ENCODE measurements at regions not wholly inside any gene's neighbourhood (a gene's known extent, or its start where the extent isn't known, plus 50 kb on each side); places are given as distances from the start of the nearest gene placed in this dataset.
"Not testable (repeated sequence)": the region's sequence is repeated elsewhere in the genome, so short reads cannot be mapped to it uniquely, and the experiment has no call there.

DNA sequence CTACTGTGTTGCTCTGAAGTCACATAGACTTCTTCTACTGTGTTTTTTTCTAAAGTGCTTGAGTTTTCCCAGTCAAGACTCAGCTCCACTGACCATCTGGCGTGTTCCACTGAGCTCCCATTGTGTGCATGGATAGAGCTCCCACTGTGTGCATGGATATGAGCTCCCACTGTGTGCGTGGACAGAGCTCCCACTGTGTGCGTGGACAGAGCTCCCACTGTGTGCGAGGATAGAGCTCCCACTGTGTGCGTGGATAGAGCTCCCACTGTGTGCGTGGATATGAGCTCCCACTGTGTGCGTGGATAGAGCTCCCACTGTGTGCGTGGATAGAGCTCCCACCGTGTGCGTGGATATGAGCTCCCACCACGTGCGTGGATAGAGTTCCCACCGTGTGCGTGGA lies 148.3 kb upstream of the ALKAL2 start:
- DNase-seq (ENCODE audit: extremely low read depth in 1 of 2, low read depth in 1 of 2), result no peak

DNA sequence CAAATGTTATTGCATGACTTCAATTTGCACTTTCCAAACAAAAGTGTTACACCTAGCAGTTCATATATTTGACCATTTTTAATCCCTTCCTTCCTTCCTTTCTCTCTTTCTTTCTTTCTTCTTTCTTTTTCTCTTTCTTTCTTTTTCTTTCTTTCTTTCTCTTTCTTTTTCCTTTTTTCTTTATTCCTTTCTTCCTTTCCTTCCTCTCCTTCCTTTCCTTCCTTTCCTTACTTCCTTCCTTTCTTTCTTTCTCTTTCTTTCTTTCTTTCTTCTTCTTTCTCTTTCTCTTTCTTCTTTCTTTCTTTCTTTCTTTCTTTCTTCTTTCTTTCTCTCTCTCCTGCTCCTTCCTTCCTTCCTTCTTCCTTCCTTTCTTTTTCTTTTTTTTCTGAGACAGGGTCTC lies 146.7 kb upstream of the ALKAL2 start:
- no peak for DNase-seq (ENCODE audit: extremely low read depth in 1 of 2, low read depth in 1 of 2)

GRCh38 chr2:433216-433615 lies 145.3 kb upstream of the ALKAL2 start:
- no peak for DNase-seq (ENCODE audit: extremely low read depth in 1 of 2, low read depth in 1 of 2)

DNA sequence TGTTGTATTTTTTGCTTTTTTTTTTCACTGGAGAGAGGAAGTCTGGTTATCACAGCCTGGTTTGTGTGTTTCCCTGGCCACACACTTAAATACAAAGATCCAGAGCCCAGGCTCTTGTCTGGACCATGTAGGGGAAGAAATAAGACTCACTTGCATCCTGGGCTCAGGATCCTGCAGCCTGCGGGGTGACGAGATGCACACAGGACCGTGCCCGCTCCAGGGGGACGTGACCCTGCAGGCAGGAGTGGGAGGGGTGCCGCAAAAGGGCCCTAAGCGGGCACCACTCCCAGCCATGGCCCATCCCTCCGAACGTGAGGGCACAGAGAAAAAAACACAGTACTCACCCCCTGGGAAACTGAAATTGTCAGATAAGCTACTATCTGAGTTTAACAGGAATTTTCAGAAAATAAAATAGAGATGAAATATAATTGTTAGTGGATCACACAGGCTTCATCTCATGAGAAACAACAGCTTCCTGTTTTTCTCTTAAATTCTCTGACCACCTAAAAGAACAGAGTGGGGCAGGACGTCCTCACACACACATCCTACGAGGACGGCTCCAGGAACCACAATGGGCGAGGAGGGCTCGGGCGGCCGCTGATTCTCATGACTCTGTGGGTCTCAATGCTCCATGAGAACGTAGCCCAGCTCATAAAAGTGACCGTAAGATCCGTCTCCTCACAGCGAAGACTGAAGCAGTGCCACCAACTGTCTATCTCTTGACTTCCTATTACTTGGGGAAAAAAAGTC lies 142.6 kb upstream of the ALKAL2 start:
- DNase-seq (ENCODE audit: extremely low read depth in 1 of 2, low read depth in 1 of 2), result no peak

DNA sequence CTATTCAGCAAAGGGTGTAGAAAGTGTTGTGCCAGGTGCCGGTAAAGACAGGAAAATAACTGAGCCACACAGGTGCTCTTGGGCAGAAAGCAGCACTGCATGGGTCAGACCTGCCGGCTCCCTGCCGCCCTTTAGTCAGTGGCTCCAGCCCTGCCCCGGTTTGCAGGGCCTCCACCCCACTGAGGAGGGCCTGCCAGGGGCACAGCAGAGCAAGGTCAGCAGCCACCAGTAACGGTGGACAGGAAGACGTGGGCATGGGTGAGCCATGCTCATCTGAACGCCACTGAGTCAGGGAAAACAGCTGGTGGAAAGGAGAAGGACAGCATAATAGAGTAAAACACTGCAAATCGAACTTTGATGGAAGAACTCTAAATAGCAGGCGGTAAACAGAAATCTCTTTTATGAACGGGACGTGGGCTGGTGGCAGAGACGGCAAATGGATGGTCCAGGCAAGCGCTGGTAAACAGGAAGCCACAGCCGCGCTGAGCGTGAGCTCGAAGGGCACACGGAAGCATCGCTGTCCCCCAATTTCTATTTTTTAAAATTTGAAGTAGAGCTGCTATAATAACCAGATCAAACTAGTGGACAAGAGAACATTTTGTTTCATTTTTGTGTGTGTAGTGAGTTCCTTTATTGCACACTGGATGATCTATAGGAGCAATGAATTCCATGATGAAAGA lies 141.8 kb upstream of the ALKAL2 start:
- DNase-seq (ENCODE audit: extremely low read depth in 1 of 2, low read depth in 1 of 2), result no peak

DNA sequence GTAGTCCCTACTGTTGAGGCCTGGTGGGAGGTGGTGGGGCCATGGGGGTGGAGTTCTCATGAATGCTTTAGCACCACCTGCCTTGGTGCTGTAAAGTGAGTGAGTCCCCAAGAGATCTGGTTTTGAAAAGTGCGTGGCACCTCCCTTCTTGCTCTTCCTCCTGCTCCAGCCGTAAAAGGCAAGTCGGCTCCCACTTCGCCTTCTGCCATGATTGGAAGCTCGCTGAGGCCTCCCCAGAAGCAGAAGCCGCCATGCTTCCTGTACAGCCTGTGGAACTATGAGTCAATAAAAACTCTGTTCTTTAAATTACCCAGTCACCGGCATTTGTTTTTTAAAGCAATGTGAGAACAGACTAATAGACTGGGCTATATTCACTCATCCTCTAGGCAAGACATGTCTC lies 141.3 kb upstream of the ALKAL2 start:
- DNase-seq (ENCODE audit: extremely low read depth in 1 of 2, low read depth in 1 of 2), result no peak

DNA sequence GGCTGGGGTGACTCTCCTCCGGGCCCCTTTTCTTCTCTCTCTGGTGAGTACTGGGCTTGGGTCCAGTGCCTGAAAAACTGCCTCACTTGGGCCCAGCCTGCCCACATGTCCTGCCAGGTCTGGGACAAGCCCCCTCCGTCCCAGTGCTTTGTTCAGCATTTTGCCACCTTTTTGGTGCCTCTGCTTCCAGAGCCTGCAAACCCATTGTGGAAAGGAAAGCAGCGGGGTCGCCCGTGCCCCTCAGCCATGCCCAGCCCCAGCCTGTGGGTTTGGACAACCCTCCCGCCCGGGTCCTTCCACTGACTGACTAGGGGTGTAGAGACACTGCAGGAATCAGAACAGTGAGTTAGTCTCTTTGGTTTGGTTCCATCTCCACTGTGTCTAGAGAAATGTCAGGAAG lies 140.7 kb upstream of the ALKAL2 start:
- no peak for DNase-seq (ENCODE audit: extremely low read depth in 1 of 2, low read depth in 1 of 2)

GRCh38 chr2:426696-427095 lies 138.8 kb upstream of the ALKAL2 start:
- not testable (repeated sequence) for DNase-seq (ENCODE audit: extremely low read depth in 1 of 2, low read depth in 1 of 2)

- DNase-seq (ENCODE audit: extremely low read depth in 1 of 2, low read depth in 1 of 2), result no peak
Measured at GRCh38 chr2:425947-426346, 138.1 kb upstream of the ALKAL2 start.

DNA sequence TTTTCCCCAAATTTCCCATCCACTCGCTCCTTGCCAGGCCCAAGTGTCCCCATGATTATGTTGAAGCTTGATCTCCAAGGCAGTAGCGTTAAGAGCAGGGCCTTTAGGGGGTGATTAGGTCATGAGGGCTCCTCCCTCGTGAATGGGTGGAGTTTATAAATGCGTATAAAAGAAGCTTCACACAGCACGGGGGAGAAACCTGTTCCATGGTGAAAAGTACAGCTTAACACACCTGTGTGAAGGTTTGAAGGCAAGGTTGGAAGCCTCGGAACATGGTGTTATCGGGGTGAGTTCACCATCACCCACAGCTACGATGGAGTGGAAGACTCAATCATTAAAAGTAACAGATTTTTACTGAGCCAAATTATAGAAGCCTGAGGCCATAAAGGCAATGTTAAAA lies 137.4 kb upstream of the ALKAL2 start:
- DNase-seq (ENCODE audit: extremely low read depth in 1 of 2, low read depth in 1 of 2), result no peak

GRCh38 chr2:424306-425171 lies 136.6 kb upstream of the ALKAL2 start:
- no peak for DNase-seq (ENCODE audit: extremely low read depth in 1 of 2, low read depth in 1 of 2)

- DNase-seq (ENCODE audit: extremely low read depth in 1 of 2, low read depth in 1 of 2), result no peak
Measured at GRCh38 chr2:423479-423878, 135.6 kb upstream of the ALKAL2 start.

- DNase-seq (ENCODE audit: extremely low read depth in 1 of 2, low read depth in 1 of 2), result no peak
Measured at GRCh38 chr2:422676-423435, 135.0 kb upstream of the ALKAL2 start.

- DNase-seq (ENCODE audit: extremely low read depth in 1 of 2, low read depth in 1 of 2), result no peak
Measured at GRCh38 chr2:421406-421805, 133.5 kb upstream of the ALKAL2 start.

- DNase-seq (ENCODE audit: extremely low read depth in 1 of 2, low read depth in 1 of 2), result no peak
Measured at GRCh38 chr2:419687-420317, 131.9 kb upstream of the ALKAL2 start.

DNA sequence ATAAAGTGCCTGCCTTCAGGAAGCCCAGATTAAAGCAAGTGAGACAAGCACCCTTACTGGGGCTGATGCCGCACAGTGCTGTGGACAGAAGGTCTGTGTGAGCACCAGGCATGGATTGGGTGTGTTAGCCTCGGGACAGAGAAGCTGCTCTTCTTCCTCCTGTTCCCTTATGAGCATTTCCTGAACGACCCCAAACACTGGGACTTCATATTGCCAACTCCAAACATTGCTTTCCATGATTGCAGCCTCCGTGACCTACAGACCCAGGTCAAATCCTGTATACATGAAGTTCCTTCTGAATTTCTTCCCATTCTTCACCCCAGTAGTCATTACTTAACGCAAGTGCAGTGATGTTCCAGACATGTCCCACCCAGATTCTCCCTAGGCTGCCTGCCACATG lies 129.8 kb upstream of the ALKAL2 start:
- no peak for DNase-seq (ENCODE audit: extremely low read depth in 1 of 2, low read depth in 1 of 2)

GRCh38 chr2:417006-417405 lies 129.1 kb upstream of the ALKAL2 start:
- DNase-seq (ENCODE audit: extremely low read depth in 1 of 2, low read depth in 1 of 2), result no peak

GRCh38 chr2:415986-416610 lies 128.2 kb upstream of the ALKAL2 start:
- no peak for DNase-seq (ENCODE audit: extremely low read depth in 1 of 2, low read depth in 1 of 2)

GRCh38 chr2:409523-409922 lies 121.6 kb upstream of the ALKAL2 start:
- DNase-seq (ENCODE audit: extremely low read depth in 1 of 2, low read depth in 1 of 2), result no peak

DNA sequence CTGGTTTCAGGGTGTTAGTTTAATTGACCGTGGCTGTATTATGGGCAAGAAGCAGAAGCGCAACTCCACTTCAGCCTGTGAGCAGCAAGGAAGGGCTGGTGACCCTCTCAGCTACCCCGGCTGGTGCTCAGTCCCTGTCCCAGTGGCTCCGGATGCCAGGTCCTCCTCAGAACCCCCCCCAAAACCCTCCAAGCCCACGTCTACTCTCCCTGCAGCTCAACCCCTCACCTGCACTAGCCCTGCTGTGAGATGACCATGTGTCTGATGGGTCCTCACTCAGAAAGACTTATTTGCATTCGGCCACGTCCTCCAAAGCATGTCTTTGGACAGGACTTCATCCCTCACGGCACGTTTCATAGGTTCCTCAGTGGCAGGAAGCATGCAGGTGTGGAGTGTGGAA lies 119.7 kb upstream of the ALKAL2 start:
- no peak for DNase-seq (ENCODE audit: extremely low read depth in 1 of 2, low read depth in 1 of 2)
